HCT116 (cell line): ENCODE measurements at regions not wholly inside any gene's neighbourhood (a gene's known extent, or its start where the extent isn't known, plus 50 kb on each side); places are given as distances from the start of the nearest gene placed in this dataset.

ENCODE experiments used
- ATAC-seq: fragments of 200-7000 bp; cut with Tn5 transposase; 2 replicates; pipeline ENCODE4 v1.9.1; 2020; ENCODE audit warnings: mild to moderate bottlenecking, moderate library complexity
- BruUV-seq: library from RNA; stranded (reverse); fragments of 400-500 nt; replicated peaks from 2 replicates; lab custom pipeline; 2021; lab: Mats Ljungman, UMichigan
- CTCF ChIA-PET: fragments of 300-600 bp; sonication (Branson Sonifier 250); formaldehyde crosslinking; loops from one replicate; lab custom pipeline; 2021; ENCODE audit warnings: antibody characterized with exemption; lab: Charles Lee
- POLR2A ChIA-PET: fragments of 300-600, 350-600 bp; sonication (Branson Sonifier 250); formaldehyde crosslinking; loops from one replicate; lab custom pipeline; 2021; ENCODE audit warnings: antibody characterized with exemption; lab: Charles Lee
- RAD21 ChIA-PET, 2 experiments: fragments of 300-600 bp; sonication (Branson Sonifier 250); formaldehyde crosslinking; loops; one replicate each; lab custom pipeline; 2023; ENCODE audit warnings: low total read pairs in 2 of 2; ENCODE audit not compliant: uncharacterized antibody in 2 of 2, unreplicated experiment in 2 of 2, low non-redundant PET in 1 of 2; lab: Charles Lee
- DNase-seq: peaks from one replicate; pipeline ENCODE4 v3.0.0-alpha.2; 2010; ENCODE audit warnings: low read depth, low spot score
- H2AFZ ChIP-seq: fragments of 200-600 bp; shearing (Covaris generic), sonication (generic); 2 replicates; pipeline ENCODE4 v1.6.1; 2017; ENCODE audit warnings: low read depth, mixed run types, mixed read lengths, antibody characterized with exemption, low read length; ENCODE audit not compliant: poor library complexity, severe bottlenecking
- H3K27ac ChIP-seq: 2 replicates; pipeline ENCODE4 v1.5.1; 2012; ENCODE audit warnings: low read depth, low read length
- H3K27me3 ChIP-seq: fragments of 200-600 bp; sonication (generic); 2 replicates; pipeline ENCODE4 v1.6.1; 2016; ENCODE audit warnings: mixed run types, low read length, mixed read lengths; ENCODE audit not compliant: insufficient read depth
- H3K36me3 ChIP-seq, 2 experiments: fragments of 200-500 bp in 1 of 2; fragments of 200-600 bp in 1 of 2; sonication (Bioruptor generic) in 1 of 2; sonication (generic) in 1 of 2; 2 replicates each; pipeline versions ENCODE4 v1.5.1 to v1.6.1; 2014 to 2016; ENCODE audit warnings: low read length in 2 of 2, inconsistent platforms in 1 of 2, mixed read lengths in 1 of 2, mixed run types in 1 of 2; ENCODE audit not compliant: insufficient read depth in 2 of 2, control insufficient read depth in 1 of 2
- H3K4me1 ChIP-seq, 2 experiments: fragments of 200-600 bp in 1 of 2; sonication (generic) in 1 of 2; 2 replicates each; pipeline versions ENCODE4 v1.5.1 to v1.6.1; 2012 to 2017; ENCODE audit warnings: low read length in 2 of 2, inconsistent platforms in 1 of 2, mild to moderate bottlenecking in 1 of 2, mixed read lengths in 1 of 2, mixed run types in 1 of 2, moderate library complexity in 1 of 2; ENCODE audit not compliant: insufficient read depth in 2 of 2, control insufficient read depth in 1 of 2
- H3K4me2 ChIP-seq: fragments of 200-600 bp; sonication (generic); 2 replicates; pipeline ENCODE4 v1.6.1; 2017; ENCODE audit warnings: mixed run types, low read length, mixed read lengths
- H3K4me3 ChIP-seq, 2 experiments: fragments of 200-600 bp in 1 of 2; sonication (generic) in 1 of 2; replicated peaks in 1 of 2; 2 replicates each; pipeline ENCODE4 v1.5.1; 2011 to 2016; ENCODE audit warnings: low read length in 2 of 2, control low read depth in 1 of 2, low read depth in 1 of 2, mild to moderate bottlenecking in 1 of 2, mixed read lengths in 1 of 2, mixed run types in 1 of 2
- H3K79me2 ChIP-seq: fragments of 200-600 bp; sonication (generic); 2 replicates; pipeline ENCODE4 v1.6.1; 2017; ENCODE audit warnings: mild to moderate bottlenecking, mixed run types, low read length, moderate library complexity, mixed read lengths; ENCODE audit not compliant: insufficient read depth
- H3K9ac ChIP-seq: fragments of 200-600 bp; sonication (generic); 2 replicates; pipeline ENCODE4 v1.6.1; 2016; ENCODE audit warnings: low read length, mixed read lengths
- H3K9me2 ChIP-seq: fragments of 200-600 bp; sonication (generic), shearing (Covaris generic); 2 replicates; pipeline ENCODE4 v1.6.1; 2017; ENCODE audit warnings: mixed run types, mild to moderate bottlenecking, moderate library complexity; ENCODE audit not compliant: insufficient read depth
- H3K9me3 ChIP-seq, 2 experiments: fragments of 200-500 bp in 1 of 2; fragments of 200-600 bp in 1 of 2; sonication (Bioruptor generic) in 1 of 2; sonication (generic) in 1 of 2; 2 replicates each; pipeline ENCODE4 v1.6.1; 2014 to 2017; ENCODE audit warnings: low read length in 2 of 2, mixed read lengths in 2 of 2, inconsistent platforms in 1 of 2, low read depth in 1 of 2, mild to moderate bottlenecking in 1 of 2, mixed run types in 1 of 2, moderate library complexity in 1 of 2; ENCODE audit not compliant: control insufficient read depth in 1 of 2, insufficient read depth in 1 of 2
- H4K20me1 ChIP-seq: fragments of 200-600 bp; sonication (generic), shearing (Covaris generic); 2 replicates; pipeline ENCODE4 v1.6.1; 2017; ENCODE audit warnings: mixed run types, mild to moderate bottlenecking, moderate library complexity; ENCODE audit not compliant: insufficient read depth
- CBX3 ChIP-seq: IDR thresholded peaks from 2 replicates; pipeline ENCODE4 v1.6.1; 2012; ENCODE audit warnings: low read depth
- CEBPB ChIP-seq: IDR thresholded peaks from 2 replicates; pipeline ENCODE4 v1.6.1; 2012; ENCODE audit warnings: low read depth
- JUND ChIP-seq: IDR thresholded peaks from 2 replicates; pipeline ENCODE4 v1.6.1; 2012
- POLR2A ChIP-seq: IDR thresholded peaks from 2 replicates; pipeline ENCODE4 v1.7.0; 2011; ENCODE audit warnings: borderline replicate concordance; ENCODE audit not compliant: insufficient read depth, insufficient read length; ENCODE audit errors: extremely low read depth
- RAD21 ChIP-seq: IDR thresholded peaks from 2 replicates; pipeline ENCODE4 v1.6.1; 2012; ENCODE audit warnings: low read depth, mild to moderate bottlenecking
- SP1 ChIP-seq: IDR thresholded peaks from 2 replicates; pipeline ENCODE4 v1.6.1; 2012; ENCODE audit warnings: low read depth
- ZBTB33 ChIP-seq: IDR thresholded peaks from 2 replicates; pipeline ENCODE4 v1.6.1; 2011; ENCODE audit warnings: mild to moderate bottlenecking, low read length, moderate library complexity; ENCODE audit not compliant: insufficient replicate concordance; ENCODE audit errors: extremely low read depth
- intact Hi-C: fragments of 100-400 bp; cut with micrococcal nuclease; formaldehyde crosslinking; loops from 2 replicates; pipeline ENCODE4 v1.10.0; 2022

GRCh38 chr16:27152121-27152520, 51.2 kb upstream of the KDM8 start:
- BruUV-seq: no TSS peak
- RAD21 ChIA-PET: no interaction called here
- H3K4me1 ChIP-seq: peaks cover 0 to 9% of the 10 kb centered on the region in 2 experiments; a peak in 2 of 4 replicates
- DNase-seq (no peak), ATAC-seq (no peak)
- intact Hi-C loops: no loop called here
- CTCF ChIA-PET: interaction anchor here (1.3 to 1.7 kb wide), 2 partner anchors 41 to 216 kb away, joined by 4 to 6 read pairs; no protein-coding TSS in a partner anchor
- no peaks in the 10 kb centered on the region for H4K20me1 ChIP-seq
- H3K27me3 ChIP-seq: no peaks in the 10 kb centered on the region
- POLR2A ChIA-PET: no interaction called here
- no peak overlapping the region for H3K27ac ChIP-seq
- no peaks in the 10 kb centered on the region for H3K36me3 ChIP-seq
- no peaks in the 10 kb centered on the region for H3K9me2 ChIP-seq
- no peak overlapping the region for H2AFZ ChIP-seq
- TF ChIP-seq RAD21 (no peak), POLR2A (no peak), SP1 (no peak), JUND (no peak)
- no peak overlapping the region for H3K4me2 ChIP-seq
- no peak overlapping the region for H3K9ac ChIP-seq
- no peak overlapping the region for H3K4me3 ChIP-seq
- no peaks in the 10 kb centered on the region for H3K9me3 ChIP-seq
- no peaks in the 10 kb centered on the region for H3K79me2 ChIP-seq

GRCh38 chr16:27152801-27153200, 50.5 kb upstream of the KDM8 start:
- no peaks in the 10 kb centered on the region for H3K36me3 ChIP-seq
- BruUV-seq: no TSS peak
- no peak overlapping the region for H3K4me2 ChIP-seq
- no peak overlapping the region for H3K27ac ChIP-seq
- RAD21 ChIA-PET: no interaction called here
- CTCF ChIA-PET: interaction anchor here (0.8 to 1.7 kb wide), 3 partner anchors 41 to 215 kb away, joined by 4 to 6 read pairs (median 5); no protein-coding TSS in a partner anchor
- no peak overlapping the region for H2AFZ ChIP-seq
- H3K9me2 ChIP-seq: no peaks in the 10 kb centered on the region
- H3K4me3 ChIP-seq: no peak overlapping the region
- DNase-seq (no peak), ATAC-seq (no peak)
- peaks cover 0 to 9% of the 10 kb centered on the region in 2 experiments; a peak in 2 of 4 replicates for H3K4me1 ChIP-seq
- intact Hi-C loops: no loop called here
- H3K9ac ChIP-seq: no peak overlapping the region
- H3K27me3 ChIP-seq: no peaks in the 10 kb centered on the region
- H3K9me3 ChIP-seq: no peaks in the 10 kb centered on the region
- H3K79me2 ChIP-seq: no peaks in the 10 kb centered on the region
- no peaks in the 10 kb centered on the region for H4K20me1 ChIP-seq
- no peak for TF ChIP-seq CEBPB
- TF ChIP-seq ZBTB33: no peak
- no peak for TF ChIP-seq CBX3
- POLR2A ChIA-PET: no interaction called here
